ENCODE measurements at regions not wholly inside any gene's neighbourhood (a gene's known extent, or its start where the extent isn't known, plus 50 kb on each side); places are given as distances from the start of the nearest gene placed in this dataset.

- TF ChIP-seq CTCF (IDR thresholded peaks at IDR 0.05; ENCODE audit: extremely low read depth, low read depth, low read length) = no peak
- Histone ChIP-seq H3K27ac (ENCODE audit: low read depth, low read length) (no peak overlapping the region), H3K27me3 (ENCODE audit: insufficient read depth, low read length) (no peaks in the 10 kb centered on the region), H3K36me3 (ENCODE audit: insufficient read depth, low read length) (no peaks in the 10 kb centered on the region), H3K4me1 (ENCODE audit: insufficient read depth, low read length) (no peaks in the 10 kb centered on the region), H3K79me2 (ENCODE audit: insufficient read depth, low read length) (no peaks in the 10 kb centered on the region), H3K4me2 (ENCODE audit: insufficient read depth, low read length) (no peak overlapping the region), H2AFZ (ENCODE audit: low read length) (no peak overlapping the region), H4K20me1 (ENCODE audit: insufficient read depth, low read length) (no peaks in the 10 kb centered on the region), H3K4me3 (ENCODE audit: insufficient read depth, low read length) (no peak overlapping the region), H3K9me3 (ENCODE audit: low read depth, low read length) (no peaks in the 10 kb centered on the region)
- DNase-seq (ENCODE audit: insufficient read length, low spot score, missing footprints) = no peak
These were observed 114.8 kb upstream of the SATB2 start for GRCh38 chr2:199572571-199572970.

- no peak overlapping the region for H3K4me3 ChIP-seq (ENCODE audit: insufficient read depth, low read length)
- no peaks in the 10 kb centered on the region for H4K20me1 ChIP-seq (ENCODE audit: insufficient read depth, low read length)
- no peaks in the 10 kb centered on the region for H3K36me3 ChIP-seq (ENCODE audit: insufficient read depth, low read length)
- H3K79me2 ChIP-seq (ENCODE audit: insufficient read depth, low read length) = no peaks in the 10 kb centered on the region
- H3K9me3 ChIP-seq (ENCODE audit: low read depth, low read length) = no peaks in the 10 kb centered on the region
- TF ChIP-seq CTCF (IDR thresholded peaks at IDR 0.05; ENCODE audit: extremely low read depth, low read depth, low read length) = no peak
- no peak overlapping the region for H2AFZ ChIP-seq (ENCODE audit: low read length)
- H3K27ac ChIP-seq (ENCODE audit: low read depth, low read length) = no peak overlapping the region
- H3K4me1 ChIP-seq (ENCODE audit: insufficient read depth, low read length) = no peaks in the 10 kb centered on the region
- DNase-seq (ENCODE audit: insufficient read length, low spot score, missing footprints) = no peak
- H3K27me3 ChIP-seq (ENCODE audit: insufficient read depth, low read length) = no peaks in the 10 kb centered on the region
- H3K4me2 ChIP-seq (ENCODE audit: insufficient read depth, low read length) = no peak overlapping the region
These were observed 113.2 kb upstream of the SATB2 start for GRCh38 chr2:199570934-199571333.

- H3K79me2 ChIP-seq (ENCODE audit: insufficient read depth, low read length) = no peaks in the 10 kb centered on the region
- no peaks in the 10 kb centered on the region for H3K9me3 ChIP-seq (ENCODE audit: low read depth, low read length)
- no peaks in the 10 kb centered on the region for H3K4me1 ChIP-seq (ENCODE audit: insufficient read depth, low read length)
- no peaks in the 10 kb centered on the region for H3K27me3 ChIP-seq (ENCODE audit: insufficient read depth, low read length)
- no peak overlapping the region for H3K4me2 ChIP-seq (ENCODE audit: insufficient read depth, low read length)
- DNase-seq (ENCODE audit: insufficient read length, low spot score, missing footprints) = no peak
- H3K27ac ChIP-seq (ENCODE audit: low read depth, low read length) = no peak overlapping the region
- H3K4me3 ChIP-seq (ENCODE audit: insufficient read depth, low read length) = no peak overlapping the region
- TF ChIP-seq CTCF (IDR thresholded peaks at IDR 0.05; ENCODE audit: extremely low read depth, low read depth, low read length) = no peak
- no peak overlapping the region for H2AFZ ChIP-seq (ENCODE audit: low read length)
- H3K36me3 ChIP-seq (ENCODE audit: insufficient read depth, low read length) = no peaks in the 10 kb centered on the region
- H4K20me1 ChIP-seq (ENCODE audit: insufficient read depth, low read length) = no peaks in the 10 kb centered on the region
These were observed 111.6 kb upstream of the SATB2 start for GRCh38 chr2:199569336-199569735.

- H3K4me1 ChIP-seq (ENCODE audit: insufficient read depth, low read length) = no peaks in the 10 kb centered on the region
- DNase-seq (ENCODE audit: insufficient read length, low spot score, missing footprints) = no peak
These were observed 100.4 kb upstream of the SATB2 start for GRCh38 chr2:199558156-199558555.

More at GRCh38 chr2:199558156-199558555, 100.4 kb upstream of the SATB2 start:
- Histone ChIP-seq H3K27me3 (ENCODE audit: insufficient read depth, low read length) (no peaks in the 10 kb centered on the region), H3K4me2 (ENCODE audit: insufficient read depth, low read length) (no peak overlapping the region), H3K4me3 (ENCODE audit: insufficient read depth, low read length) (no peak overlapping the region), H3K79me2 (ENCODE audit: insufficient read depth, low read length) (no peaks in the 10 kb centered on the region), H2AFZ (ENCODE audit: low read length) (no peak overlapping the region), H3K27ac (ENCODE audit: low read depth, low read length) (no peak overlapping the region), H3K36me3 (ENCODE audit: insufficient read depth, low read length) (no peaks in the 10 kb centered on the region), H4K20me1 (ENCODE audit: insufficient read depth, low read length) (no peaks in the 10 kb centered on the region), H3K9me3 (ENCODE audit: low read depth, low read length) (no peaks in the 10 kb centered on the region)
- no peak for TF ChIP-seq CTCF (IDR thresholded peaks at IDR 0.05; ENCODE audit: extremely low read depth, low read depth, low read length)
